ENCODE measurements at regions not wholly inside any gene's neighbourhood (a gene's known extent, or its start where the extent isn't known, plus 50 kb on each side); places are given as distances from the start of the nearest gene placed in this dataset.

DNA sequence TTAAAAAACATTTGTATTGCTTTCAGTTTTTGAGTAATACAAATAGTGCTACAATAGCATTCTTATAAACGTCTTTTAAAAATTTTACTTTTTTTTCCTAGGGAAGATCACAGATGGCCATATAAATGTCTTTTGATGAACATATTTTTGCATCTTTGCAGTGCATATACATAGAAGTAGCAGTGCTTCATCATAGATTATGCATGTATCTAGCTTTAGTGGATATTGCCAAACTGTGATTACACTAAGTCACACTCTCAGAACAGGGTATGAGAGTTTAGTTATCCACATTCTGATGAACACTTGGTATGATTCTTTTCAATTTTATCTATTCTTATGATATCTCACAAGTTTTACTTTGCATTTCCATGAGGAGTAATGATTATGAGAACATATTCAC, 99.8 kb upstream of the ASCC3 start:
- TF ChIP-seq, protein P1, sequence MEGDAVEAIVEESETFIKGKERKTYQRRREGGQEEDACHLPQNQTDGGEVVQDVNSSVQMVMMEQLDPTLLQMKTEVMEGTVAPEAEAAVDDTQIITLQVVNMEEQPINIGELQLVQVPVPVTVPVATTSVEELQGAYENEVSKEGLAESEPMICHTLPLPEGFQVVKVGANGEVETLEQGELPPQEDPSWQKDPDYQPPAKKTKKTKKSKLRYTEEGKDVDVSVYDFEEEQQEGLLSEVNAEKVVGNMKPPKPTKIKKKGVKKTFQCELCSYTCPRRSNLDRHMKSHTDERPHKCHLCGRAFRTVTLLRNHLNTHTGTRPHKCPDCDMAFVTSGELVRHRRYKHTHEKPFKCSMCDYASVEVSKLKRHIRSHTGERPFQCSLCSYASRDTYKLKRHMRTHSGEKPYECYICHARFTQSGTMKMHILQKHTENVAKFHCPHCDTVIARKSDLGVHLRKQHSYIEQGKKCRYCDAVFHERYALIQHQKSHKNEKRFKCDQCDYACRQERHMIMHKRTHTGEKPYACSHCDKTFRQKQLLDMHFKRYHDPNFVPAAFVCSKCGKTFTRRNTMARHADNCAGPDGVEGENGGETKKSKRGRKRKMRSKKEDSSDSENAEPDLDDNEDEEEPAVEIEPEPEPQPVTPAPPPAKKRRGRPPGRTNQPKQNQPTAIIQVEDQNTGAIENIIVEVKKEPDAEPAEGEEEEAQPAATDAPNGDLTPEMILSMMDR (IDR thresholded peaks at IDR 0.05; ENCODE audit: low read depth, low read length, missing input control), result no peak
- TF ChIP-seq, protein P2, sequence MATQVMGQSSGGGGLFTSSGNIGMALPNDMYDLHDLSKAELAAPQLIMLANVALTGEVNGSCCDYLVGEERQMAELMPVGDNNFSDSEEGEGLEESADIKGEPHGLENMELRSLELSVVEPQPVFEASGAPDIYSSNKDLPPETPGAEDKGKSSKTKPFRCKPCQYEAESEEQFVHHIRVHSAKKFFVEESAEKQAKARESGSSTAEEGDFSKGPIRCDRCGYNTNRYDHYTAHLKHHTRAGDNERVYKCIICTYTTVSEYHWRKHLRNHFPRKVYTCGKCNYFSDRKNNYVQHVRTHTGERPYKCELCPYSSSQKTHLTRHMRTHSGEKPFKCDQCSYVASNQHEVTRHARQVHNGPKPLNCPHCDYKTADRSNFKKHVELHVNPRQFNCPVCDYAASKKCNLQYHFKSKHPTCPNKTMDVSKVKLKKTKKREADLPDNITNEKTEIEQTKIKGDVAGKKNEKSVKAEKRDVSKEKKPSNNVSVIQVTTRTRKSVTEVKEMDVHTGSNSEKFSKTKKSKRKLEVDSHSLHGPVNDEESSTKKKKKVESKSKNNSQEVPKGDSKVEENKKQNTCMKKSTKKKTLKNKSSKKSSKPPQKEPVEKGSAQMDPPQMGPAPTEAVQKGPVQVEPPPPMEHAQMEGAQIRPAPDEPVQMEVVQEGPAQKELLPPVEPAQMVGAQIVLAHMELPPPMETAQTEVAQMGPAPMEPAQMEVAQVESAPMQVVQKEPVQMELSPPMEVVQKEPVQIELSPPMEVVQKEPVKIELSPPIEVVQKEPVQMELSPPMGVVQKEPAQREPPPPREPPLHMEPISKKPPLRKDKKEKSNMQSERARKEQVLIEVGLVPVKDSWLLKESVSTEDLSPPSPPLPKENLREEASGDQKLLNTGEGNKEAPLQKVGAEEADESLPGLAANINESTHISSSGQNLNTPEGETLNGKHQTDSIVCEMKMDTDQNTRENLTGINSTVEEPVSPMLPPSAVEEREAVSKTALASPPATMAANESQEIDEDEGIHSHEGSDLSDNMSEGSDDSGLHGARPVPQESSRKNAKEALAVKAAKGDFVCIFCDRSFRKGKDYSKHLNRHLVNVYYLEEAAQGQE (IDR thresholded peaks at IDR 0.05), result no peak
- TF ChIP-seq RXRA (IDR thresholded peaks at IDR 0.05) (no peak), RAD21 (IDR thresholded peaks at IDR 0.05) (no peak), YY1 (IDR thresholded peaks at IDR 0.05) (no peak), EGR1 (IDR thresholded peaks at IDR 0.05; ENCODE audit: low read depth in 2 of 2) (no peak), TAF1 (conservative IDR thresholded peaks at IDR 0.05) (no peak), JUND (IDR thresholded peaks at IDR 0.05) (no peak), SP1 (IDR thresholded peaks at IDR 0.05) (no peak), GABPA (IDR thresholded peaks at IDR 0.05 in 1 of 2, conservative IDR thresholded peaks at IDR 0.05 in 1 of 2) (no peak)
- TF ChIP-seq, protein P3, sequence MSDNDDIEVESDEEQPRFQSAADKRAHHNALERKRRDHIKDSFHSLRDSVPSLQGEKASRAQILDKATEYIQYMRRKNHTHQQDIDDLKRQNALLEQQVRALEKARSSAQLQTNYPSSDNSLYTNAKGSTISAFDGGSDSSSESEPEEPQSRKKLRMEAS (IDR thresholded peaks at IDR 0.05), result no peak
- TF ChIP-seq, protein P4, sequence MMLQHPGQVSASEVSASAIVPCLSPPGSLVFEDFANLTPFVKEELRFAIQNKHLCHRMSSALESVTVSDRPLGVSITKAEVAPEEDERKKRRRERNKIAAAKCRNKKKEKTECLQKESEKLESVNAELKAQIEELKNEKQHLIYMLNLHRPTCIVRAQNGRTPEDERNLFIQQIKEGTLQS (IDR thresholded peaks at IDR 0.05), result no peak
